Heart right ventricle (tissue), 16 donors: ENCODE measurements at regions not wholly inside any gene's neighbourhood (a gene's known extent, or its start where the extent isn't known, plus 50 kb on each side); places are given as distances from the start of the nearest gene placed in this dataset.

Experiments used
- ATAC-seq, 8 donors: fragments of 200-7000 bp; cut with Tn5 transposase; one replicate each; pipeline ENCODE4 v1.9.1; 2020; ENCODE audit warnings: mild to moderate bottlenecking in 8 of 8, moderate library complexity in 8 of 8, moderate number of reproducible peaks in 1 of 8
- DNase-seq, 2 donors: peaks; one replicate each; pipeline ENCODE4 v3.0.0-alpha.2; 2020
- H3K27ac ChIP-seq, 10 donors: fragments of 200-600 bp; sonication (generic) in 2 of 10; one replicate each; pipeline versions ENCODE4 v1.5.0 to v1.8.0; 2020 to 2022; ENCODE audit warnings: mild to moderate bottlenecking in 3 of 10
- H3K27me3 ChIP-seq, 7 donors: fragments of 200-600 bp; one replicate each; pipeline ENCODE4 v1.8.0; 2021 to 2022; ENCODE audit warnings: mild to moderate bottlenecking in 2 of 7
- H3K36me3 ChIP-seq, 9 donors: fragments of 200-600 bp; sonication (generic) in 1 of 9; one replicate each; pipeline versions ENCODE4 v1.5.0 to v1.8.0; 2020 to 2022; ENCODE audit warnings: mild to moderate bottlenecking in 2 of 9
- H3K4me1 ChIP-seq, 9 donors: fragments of 200-600 bp; sonication (generic) in 1 of 9; one replicate each; pipeline versions ENCODE4 v1.5.0 to v1.8.0; 2020 to 2022; ENCODE audit warnings: mild to moderate bottlenecking in 4 of 9
- H3K4me3 ChIP-seq, 10 donors: fragments of 200-600 bp; sonication (generic) in 2 of 10; one replicate each; pipeline versions ENCODE4 v1.5.0 to v1.8.0; 2020 to 2022; ENCODE audit warnings: mild to moderate bottlenecking in 7 of 10, moderate library complexity in 2 of 10
- H3K9me3 ChIP-seq, 11 donors: fragments of 200-600 bp in 10 of 11; sonication (generic) in 2 of 11; one replicate each; pipeline versions ENCODE4 v1.5.0 to v1.8.0; 2013 to 2022; ENCODE audit warnings: mild to moderate bottlenecking in 2 of 11, control low read depth in 1 of 11, moderate library complexity in 1 of 11
- WGBS, 2 donors: extraction: QIAGEN DNeasy Blood & Tissue Kit; methylation state at CpG; one replicate each; pipeline ENCODE4 v1.1.7; 2013; ENCODE audit warnings: inconsistent platforms in 1 of 2; 5-methylcytosine and 5-hydroxymethylcytosine counted together
- intact Hi-C, 10 donors: fragments of 100-400 bp; cut with DNase I; formaldehyde crosslinking; loops; one replicate each; pipeline versions ENCODE4 v1.11.1 to v1.14.2; 2022
- TF ChIP-seq, protein P1 (sequence below), 9 donors: fragments of 200-600 bp; sonication (generic) in 2 of 9; IDR thresholded peaks; one replicate each; pipeline versions ENCODE4 v1.5.0 to v1.8.0; 2021 to 2022; ENCODE audit warnings: antibody characterized with exemption in 9 of 9, mild to moderate bottlenecking in 5 of 9, moderate library complexity in 1 of 9
- donor health status: Arrhythmogenic right ventricular cardiomyopathy.
- donor health status: ischemic (EF 13 %, LVEDD 7.1; RV severe dilation, severe dysfunction).
- donor health status: healthy with polysubstance abuse.
- donor health status: DM: no; HTN: yes; CAD: no.
- donor health status: DM: no; HTN: no; CAD: no.
- donor health status: ischemic (EF 25% LVEDD 6.9; RV normal size, moderate dysfunction).
- donor health status: ischemic (EF 25% LVEDD 5.7; RV mildly dilated, moderate dysfunction).
- donor health status: healthy.
- donor health status: DM: yes; HTN: yes; CAD: no.
- donor health status: Ischemic cardiomyopathy.
- donor health status: ischemic (EF 35%, LVEDD 5.7; RV mildly dilated, moderate dysfunction).
- donor health status: nonischemic (EF 11% LVEDD 7.7; RV severe dilation, severe dysfunction).
- donor health status: DM: yes; HTN: yes; CAD: no.
- donor health status: PGD.
- donor health status: ischemic (EF 29% LVEDD 5.4; RV normal size, mild dysfunction).
- donor health status: nonischemic (EF 23%, LVEDD 6.1; RV moderate dilation, normal function).

DNA sequence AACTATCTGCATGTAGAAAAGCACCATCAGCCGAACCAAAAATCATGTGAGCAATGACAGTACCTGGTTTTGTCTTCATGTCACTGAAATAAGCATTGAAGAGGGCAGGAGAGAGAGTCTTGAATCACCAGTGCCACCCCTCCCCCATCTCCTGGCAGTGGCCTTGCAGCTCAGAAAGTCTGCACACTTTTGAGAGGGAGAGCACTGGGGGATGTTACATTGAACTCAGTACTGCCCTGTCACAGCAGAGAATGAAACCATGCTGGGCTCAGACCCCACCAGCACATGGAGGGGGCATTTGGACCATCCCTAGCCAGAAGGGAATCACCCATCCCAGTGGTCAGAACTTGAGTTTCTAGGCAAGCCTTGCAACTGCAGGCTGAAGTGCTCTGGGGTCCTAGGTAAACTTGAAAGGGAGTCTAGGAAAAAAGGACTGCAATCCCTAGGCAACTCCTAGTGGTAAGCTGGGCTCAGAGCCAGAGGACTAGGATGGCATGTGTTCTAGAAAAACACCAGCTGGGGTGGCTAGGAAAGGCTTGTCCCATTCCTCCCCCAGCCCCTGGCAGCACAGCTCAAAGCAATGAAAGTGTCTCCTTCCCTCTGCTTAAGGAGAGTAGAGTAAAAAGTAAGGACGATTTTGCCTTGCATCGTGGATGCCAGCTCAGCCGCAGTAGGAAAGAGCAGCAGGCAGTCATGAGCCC is 259.9 kb upstream of the MYT1L start:
- ATAC-seq (no peak), DNase-seq (no peak)
- H3K27ac ChIP-seq, result no peak overlapping the region
- no peak overlapping the region for H3K4me3 ChIP-seq
- peaks cover 0 to 6% (median 0%) of the 10 kb centered on the region in 11 donors for H3K9me3 ChIP-seq
- TF ChIP-seq, protein P1, sequence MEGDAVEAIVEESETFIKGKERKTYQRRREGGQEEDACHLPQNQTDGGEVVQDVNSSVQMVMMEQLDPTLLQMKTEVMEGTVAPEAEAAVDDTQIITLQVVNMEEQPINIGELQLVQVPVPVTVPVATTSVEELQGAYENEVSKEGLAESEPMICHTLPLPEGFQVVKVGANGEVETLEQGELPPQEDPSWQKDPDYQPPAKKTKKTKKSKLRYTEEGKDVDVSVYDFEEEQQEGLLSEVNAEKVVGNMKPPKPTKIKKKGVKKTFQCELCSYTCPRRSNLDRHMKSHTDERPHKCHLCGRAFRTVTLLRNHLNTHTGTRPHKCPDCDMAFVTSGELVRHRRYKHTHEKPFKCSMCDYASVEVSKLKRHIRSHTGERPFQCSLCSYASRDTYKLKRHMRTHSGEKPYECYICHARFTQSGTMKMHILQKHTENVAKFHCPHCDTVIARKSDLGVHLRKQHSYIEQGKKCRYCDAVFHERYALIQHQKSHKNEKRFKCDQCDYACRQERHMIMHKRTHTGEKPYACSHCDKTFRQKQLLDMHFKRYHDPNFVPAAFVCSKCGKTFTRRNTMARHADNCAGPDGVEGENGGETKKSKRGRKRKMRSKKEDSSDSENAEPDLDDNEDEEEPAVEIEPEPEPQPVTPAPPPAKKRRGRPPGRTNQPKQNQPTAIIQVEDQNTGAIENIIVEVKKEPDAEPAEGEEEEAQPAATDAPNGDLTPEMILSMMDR (IDR thresholded peaks at IDR 0.05), result no peak
- no peaks in the 10 kb centered on the region for H3K36me3 ChIP-seq
- no peaks in the 10 kb centered on the region for H3K4me1 ChIP-seq
- H3K27me3 ChIP-seq, result peaks cover 0 to 3% (median 0%) of the 10 kb centered on the region in 7 donors
- intact Hi-C loops, result no loop called here
- WGBS, 2 donors, result 78 to 87% methylated on average over 4 of the region's 4 CpGs

DNA sequence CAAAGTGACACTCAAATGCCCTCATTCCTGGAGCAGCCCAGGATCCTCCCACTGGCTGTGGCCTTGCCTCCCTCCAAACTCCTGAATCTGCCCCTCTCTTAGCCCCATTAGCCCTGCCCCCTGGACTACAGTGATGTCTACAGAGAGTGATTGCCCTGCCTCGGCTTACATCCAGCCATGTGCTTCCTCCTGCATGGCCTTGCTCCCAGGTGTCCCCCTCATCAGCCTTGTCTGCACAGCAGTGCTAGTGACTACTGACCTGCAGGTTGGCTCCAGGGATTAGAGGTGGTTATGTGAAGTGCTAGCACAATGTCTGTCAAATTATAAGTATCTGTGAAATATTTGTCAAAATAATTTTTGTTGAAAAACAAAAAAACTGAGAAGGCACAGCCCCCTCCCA is 259.1 kb upstream of the MYT1L start:
- Histone ChIP-seq H3K4me1 (no peaks in the 10 kb centered on the region), H3K27me3 (peaks cover 0 to 3% (median 0%) of the 10 kb centered on the region in 7 donors), H3K9me3 (no peaks in the 10 kb centered on the region), H3K36me3 (no peaks in the 10 kb centered on the region), H3K4me3 (no peak overlapping the region), H3K27ac (no peak overlapping the region)
- DNase-seq, result no peak
- intact Hi-C loops, result no loop called here
- ATAC-seq, result no peak
- 83 to 89% methylated on average over 1 of the region's 1 CpG for WGBS, 2 donors
- TF ChIP-seq, protein P1 (IDR thresholded peaks at IDR 0.05), result no peak

DNA sequence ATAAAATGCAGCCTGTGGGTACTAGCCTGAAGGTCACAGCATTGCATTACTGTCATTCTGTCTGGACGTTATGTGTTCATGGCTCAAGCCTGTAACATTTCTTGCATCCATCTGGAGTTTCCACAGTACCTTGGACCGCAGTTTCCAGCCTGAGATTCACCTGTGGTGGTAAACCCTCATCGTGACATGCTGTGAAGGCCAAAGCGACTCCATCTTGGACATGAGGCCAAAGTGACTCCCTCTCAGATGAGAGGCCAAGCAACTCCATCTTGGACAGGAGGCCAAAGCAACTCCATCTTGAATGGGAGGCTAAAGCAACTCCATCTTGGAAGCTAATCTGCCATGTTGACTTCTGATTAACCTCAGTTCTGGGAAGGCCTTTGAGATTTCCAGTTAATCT is 257.7 kb upstream of the MYT1L start:
- Histone ChIP-seq H3K4me3 (no peak overlapping the region), H3K9me3 (peaks cover 0 to 8% (median 0%) of the 10 kb centered on the region in 11 donors), H3K27ac (no peak overlapping the region), H3K4me1 (no peaks in the 10 kb centered on the region), H3K27me3 (peaks cover 0 to 3% (median 0%) of the 10 kb centered on the region in 7 donors), H3K36me3 (no peaks in the 10 kb centered on the region)
- intact Hi-C loops, result no loop called here
- DNase-seq, result no peak
- WGBS, 2 donors, result 77 to 81% methylated on average over 4 of the region's 4 CpGs
- TF ChIP-seq, protein P1 (IDR thresholded peaks at IDR 0.05), result no peak
- ATAC-seq, result no peak

DNA sequence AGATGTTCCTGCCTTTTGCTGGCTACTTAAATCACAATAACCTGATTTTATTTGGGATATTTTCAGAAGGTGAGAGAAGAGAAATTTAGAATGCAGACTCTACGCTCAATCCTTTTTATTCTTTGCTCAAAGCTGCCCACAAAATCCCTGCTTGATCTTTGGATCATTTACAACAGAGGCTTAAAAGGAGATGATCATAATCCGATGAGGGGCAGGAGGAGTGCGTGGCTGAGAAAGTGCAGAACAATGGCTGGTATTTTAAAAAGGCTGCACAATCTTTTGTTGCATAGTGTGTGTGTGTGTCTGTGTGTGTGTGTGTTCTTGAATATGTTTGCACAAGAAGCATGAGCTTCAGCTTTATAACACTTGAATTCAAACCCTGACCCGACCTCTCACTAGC is 256.3 kb upstream of the MYT1L start:
- Histone ChIP-seq H3K27ac (no peak overlapping the region), H3K36me3 (no peaks in the 10 kb centered on the region), H3K9me3 (peaks cover 0 to 8% (median 0%) of the 10 kb centered on the region in 11 donors), H3K27me3 (peaks cover 0 to 12% (median 0%) of the 10 kb centered on the region in 7 donors), H3K4me1 (no peaks in the 10 kb centered on the region), H3K4me3 (no peak overlapping the region)
- no peak for DNase-seq
- intact Hi-C loops, result no loop called here
- WGBS, 2 donors, result 82 to 84% methylated on average over 4 of the region's 4 CpGs
- no peak for ATAC-seq
- TF ChIP-seq, protein P1 (IDR thresholded peaks at IDR 0.05), result no peak
